GM19193 (cell line): ENCODE measurements at regions not wholly inside any gene's neighbourhood (a gene's known extent, or its start where the extent isn't known, plus 50 kb on each side); places are given as distances from the start of the nearest gene placed in this dataset.

Experiments used
- POLR2A ChIP-seq: IDR thresholded peaks from 4 replicates; pipeline ENCODE4 v1.6.1; 2011; ENCODE audit not compliant: insufficient read depth, insufficient read length; ENCODE audit errors: extremely low read depth

GRCh38 chr6:167767715-167768107, 59.0 kb upstream of the AFDN start:
- no peak for TF ChIP-seq POLR2A

GRCh38 chr6:167768471-167769215, 58.1 kb upstream of the AFDN start:
- no peak for TF ChIP-seq POLR2A

GRCh38 chr6:167769408-167770190, 57.1 kb upstream of the AFDN start:
- TF ChIP-seq POLR2A, result no peak

GRCh38 chr6:167770291-167770955, 56.3 kb upstream of the AFDN start:
- no peak for TF ChIP-seq POLR2A

- no peak for TF ChIP-seq POLR2A
Observed at GRCh38 chr6:167774881-167775280, 51.8 kb upstream of the AFDN start.

- TF ChIP-seq POLR2A, result no peak
Observed at GRCh38 chr6:167776906-167777627, 49.6 kb upstream of the AFDN start.
